ENCODE measurements at regions not wholly inside any gene's neighbourhood (a gene's known extent, or its start where the extent isn't known, plus 50 kb on each side); places are given as distances from the start of the nearest gene placed in this dataset.

- H3K36me3 ChIP-seq = no peaks in the 10 kb centered on the region
- H3K27ac ChIP-seq = no peak overlapping the region
- H3K4me1 ChIP-seq = no peaks in the 10 kb centered on the region
- intact Hi-C loops (cut with DNase I) = no loop called here
- H3K9me3 ChIP-seq = no peaks in the 10 kb centered on the region
- H3K4me3 ChIP-seq = no peak overlapping the region
- DNase-seq (ENCODE audit: extremely low spot score in 2 of 2) = no peak
- no peaks in the 10 kb centered on the region for H3K27me3 ChIP-seq
- TF ChIP-seq POLR2AphosphoS5 (IDR thresholded peaks at IDR 0.05; ENCODE audit: insufficient read depth in 1 of 2, low read depth in 1 of 2) (no peak), POLR2A (IDR thresholded peaks at IDR 0.05) (no peak), CTCF (IDR thresholded peaks at IDR 0.05) (no peak)
Observed at GRCh38 chr5:102554082-102554481, 55.3 kb upstream of the SLCO6A1 start.

- intact Hi-C loops (cut with DNase I) = no loop called here
- DNase-seq (ENCODE audit: extremely low spot score in 2 of 2) = no peak
- H3K27ac ChIP-seq = no peak overlapping the region
- H3K4me1 ChIP-seq = no peaks in the 10 kb centered on the region
- no peaks in the 10 kb centered on the region for H3K9me3 ChIP-seq
- H3K4me3 ChIP-seq = no peak overlapping the region
- TF ChIP-seq POLR2AphosphoS5 (IDR thresholded peaks at IDR 0.05; ENCODE audit: insufficient read depth in 1 of 2, low read depth in 1 of 2) (no peak), CTCF (IDR thresholded peaks at IDR 0.05) (no peak), POLR2A (IDR thresholded peaks at IDR 0.05) (no peak)
- no peaks in the 10 kb centered on the region for H3K27me3 ChIP-seq
- H3K36me3 ChIP-seq = no peaks in the 10 kb centered on the region
Observed at GRCh38 chr5:102554728-102555127, 55.9 kb upstream of the SLCO6A1 start.

GRCh38 chr5:102561894-102562760, 63.3 kb upstream of the SLCO6A1 start:
- no peaks in the 10 kb centered on the region for H3K4me1 ChIP-seq
- no peaks in the 10 kb centered on the region for H3K27me3 ChIP-seq
- TF ChIP-seq CTCF (IDR thresholded peaks at IDR 0.05) (peak in 1 of 3 experiments; percentile 9), POLR2AphosphoS5 (IDR thresholded peaks at IDR 0.05; ENCODE audit: insufficient read depth in 1 of 2, low read depth in 1 of 2) (no peak)
- H3K9me3 ChIP-seq = no peaks in the 10 kb centered on the region
- no peak for DNase-seq (ENCODE audit: extremely low spot score in 2 of 2)
- intact Hi-C loops (cut with DNase I) = no loop called here
- no peak overlapping the region for H3K4me3 ChIP-seq
- no peaks in the 10 kb centered on the region for H3K36me3 ChIP-seq
- no peak overlapping the region for H3K27ac ChIP-seq

GRCh38 chr5:102570747-102571146, 71.9 kb upstream of the SLCO6A1 start:
- Histone ChIP-seq H3K36me3 (no peaks in the 10 kb centered on the region), H3K27me3 (no peaks in the 10 kb centered on the region), H3K27ac (no peak overlapping the region), H3K4me3 (no peak overlapping the region), H3K9me3 (no peaks in the 10 kb centered on the region), H3K4me1 (no peaks in the 10 kb centered on the region)
- TF ChIP-seq POLR2AphosphoS5 (IDR thresholded peaks at IDR 0.05; ENCODE audit: insufficient read depth in 1 of 2, low read depth in 1 of 2) (no peak), CTCF (IDR thresholded peaks at IDR 0.05) (no peak), POLR2A (IDR thresholded peaks at IDR 0.05) (no peak)
- intact Hi-C loops (cut with DNase I) = no loop called here
- no peak for DNase-seq (ENCODE audit: extremely low spot score in 2 of 2)

- DNase-seq (ENCODE audit: extremely low spot score in 2 of 2) = no peak
- Histone ChIP-seq H3K9me3 (no peaks in the 10 kb centered on the region), H3K27ac (no peak overlapping the region), H3K4me1 (no peaks in the 10 kb centered on the region), H3K4me3 (no peak overlapping the region), H3K36me3 (no peaks in the 10 kb centered on the region), H3K27me3 (no peaks in the 10 kb centered on the region)
- TF ChIP-seq POLR2AphosphoS5 (IDR thresholded peaks at IDR 0.05; ENCODE audit: insufficient read depth in 1 of 2, low read depth in 1 of 2) (no peak), POLR2A (IDR thresholded peaks at IDR 0.05) (no peak), CTCF (IDR thresholded peaks at IDR 0.05) (no peak)
- intact Hi-C loops (cut with DNase I) = no loop called here
Observed at GRCh38 chr5:102578362-102578761, 79.6 kb upstream of the SLCO6A1 start.
